Fibroblast of skin of right quadriceps (primary cell): ENCODE measurements at regions not wholly inside any gene's neighbourhood (a gene's known extent, or its start where the extent isn't known, plus 50 kb on each side); places are given as distances from the start of the nearest gene placed in this dataset.

Experiments used
- DNase-seq: peaks from one replicate; pipeline ENCODE4 v3.0.0-alpha.2; 2013

GRCh38 chr4:46684041-46684440, 225.0 kb downstream of the COX7B2 start:
- DNase-seq: no peak

DNA sequence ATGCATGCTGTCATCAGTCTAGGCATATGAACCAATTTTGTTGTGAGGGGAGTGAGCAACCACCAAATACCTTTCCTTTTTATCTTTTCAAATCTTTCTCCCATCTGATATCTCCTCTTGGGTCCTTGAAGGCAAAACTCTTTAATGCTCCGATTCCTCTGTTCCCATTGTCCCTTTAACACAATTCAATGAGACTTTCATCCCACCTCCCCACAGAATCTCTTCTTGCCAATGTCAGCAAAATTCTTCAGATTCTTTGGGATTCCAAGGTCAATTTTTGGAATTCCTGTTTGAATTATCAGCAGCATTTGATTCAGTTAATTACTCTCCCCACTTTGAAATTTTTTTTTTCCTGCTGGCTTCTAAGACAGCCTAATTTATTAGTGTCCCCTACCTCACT, 232.7 kb downstream of the COX7B2 start:
- DNase-seq: no peak

GRCh38 chr4:46674326-46674725, 234.7 kb downstream of the COX7B2 start:
- DNase-seq: no peak

DNA sequence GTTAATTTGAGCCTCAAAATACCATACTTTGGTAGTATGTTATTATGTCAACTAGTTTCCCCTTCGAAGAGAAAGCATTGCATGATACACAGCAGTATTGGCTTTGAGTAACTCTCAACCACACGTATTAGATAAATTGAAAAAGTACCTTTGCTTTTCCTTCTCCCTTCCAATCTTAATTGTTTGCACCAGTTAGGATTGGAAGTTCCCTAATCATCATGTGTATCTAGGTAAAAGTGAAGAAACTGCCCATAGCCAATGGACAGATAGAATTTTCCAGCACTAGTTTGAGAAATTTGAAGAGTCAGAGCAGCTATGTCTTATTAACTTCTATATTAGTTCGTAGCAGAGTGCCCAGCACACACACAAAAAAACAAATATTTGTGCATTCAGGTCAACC, 241.3 kb downstream of the COX7B2 start:
- no peak for DNase-seq

DNA sequence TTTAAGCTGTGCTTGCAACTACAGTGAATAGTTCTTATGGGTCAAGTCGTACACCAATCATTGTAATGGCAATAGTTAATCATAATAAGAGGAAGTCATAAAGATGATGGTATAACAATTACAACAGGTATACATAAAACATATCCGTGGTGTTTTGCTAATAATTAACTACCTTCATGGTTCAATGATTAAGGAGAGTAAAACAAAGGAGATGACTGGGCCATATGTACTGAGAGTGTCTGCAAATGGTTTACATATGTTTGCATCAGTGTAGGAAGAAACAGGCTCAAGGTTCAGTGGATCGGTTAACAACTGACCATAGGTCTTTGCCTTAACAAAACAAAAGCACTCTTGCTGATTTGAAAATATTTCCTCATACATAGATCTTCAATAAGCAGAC, 253.0 kb downstream of the COX7B2 start:
- no peak for DNase-seq

GRCh38 chr4:46653842-46654241, 255.2 kb downstream of the COX7B2 start:
- no peak for DNase-seq

DNA sequence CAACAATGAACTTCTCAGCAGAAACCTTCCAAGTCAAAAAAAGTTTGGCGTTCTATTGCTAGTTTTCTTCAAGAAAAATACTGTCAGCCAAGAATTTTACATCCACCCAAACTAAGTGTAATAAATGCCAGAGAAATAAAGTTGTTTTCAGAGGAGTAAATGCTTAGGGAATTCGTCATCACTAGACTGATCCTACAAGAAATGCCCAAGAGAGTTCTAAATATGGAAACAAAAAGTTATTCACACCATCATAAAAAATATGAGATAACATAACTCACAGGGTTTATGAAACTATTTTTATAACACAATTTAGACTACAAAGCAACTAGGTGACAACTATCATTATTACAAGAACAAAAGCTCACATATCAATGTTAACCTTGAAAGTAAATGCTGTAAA, 259.5 kb upstream of the GABRA2 start:
- no peak for DNase-seq

DNA sequence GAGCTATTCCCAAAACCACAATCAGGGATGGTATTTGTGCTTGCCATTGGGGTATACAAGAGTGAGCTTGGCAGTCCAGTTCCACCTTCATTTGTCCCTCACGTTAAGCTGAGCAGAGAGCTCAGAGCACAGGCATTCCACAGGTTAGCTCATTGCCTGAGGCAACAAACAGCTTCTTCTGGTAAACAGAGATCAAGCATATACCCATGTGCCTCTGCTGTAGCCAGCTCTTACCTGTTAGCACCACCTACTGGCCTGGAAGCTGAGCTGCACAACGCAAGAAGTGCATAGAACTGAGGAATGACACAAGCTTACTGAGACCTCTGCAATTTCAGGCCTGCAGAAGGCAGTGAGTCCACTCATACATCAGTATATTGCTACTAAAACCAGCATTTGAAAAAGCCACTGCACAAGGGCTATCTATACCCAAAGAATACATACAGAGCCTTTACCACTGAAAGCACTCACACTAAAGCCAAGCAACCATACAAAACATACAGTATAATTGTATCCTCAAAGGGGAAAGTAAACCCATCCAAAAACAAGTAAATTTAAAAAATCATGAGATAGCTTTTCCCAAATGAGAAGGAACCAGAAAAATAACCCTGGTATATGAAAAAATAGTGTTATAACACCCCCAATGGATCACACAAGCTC, 258.3 kb upstream of the GABRA2 start:
- peak; percentile 6 for DNase-seq

- DNase-seq: no peak
Observed at GRCh38 chr4:46645126-46645525, 255.2 kb upstream of the GABRA2 start.
